Renal cortical epithelial cell (primary cell): ENCODE measurements at regions not wholly inside any gene's neighbourhood (a gene's known extent, or its start where the extent isn't known, plus 50 kb on each side); places are given as distances from the start of the nearest gene placed in this dataset.

Source experiments
- DNase-seq: peaks from one replicate; pipeline ENCODE4 v3.0.0-alpha.2; 2011; ENCODE audit warnings: low read depth

GRCh38 chr1:222911866-222912265 lies 97.0 kb downstream of the DISP1 start:
- peak; percentile 57 for DNase-seq

GRCh38 chr1:222912730-222913129 lies 97.9 kb downstream of the DISP1 start:
- DNase-seq: no peak

DNA sequence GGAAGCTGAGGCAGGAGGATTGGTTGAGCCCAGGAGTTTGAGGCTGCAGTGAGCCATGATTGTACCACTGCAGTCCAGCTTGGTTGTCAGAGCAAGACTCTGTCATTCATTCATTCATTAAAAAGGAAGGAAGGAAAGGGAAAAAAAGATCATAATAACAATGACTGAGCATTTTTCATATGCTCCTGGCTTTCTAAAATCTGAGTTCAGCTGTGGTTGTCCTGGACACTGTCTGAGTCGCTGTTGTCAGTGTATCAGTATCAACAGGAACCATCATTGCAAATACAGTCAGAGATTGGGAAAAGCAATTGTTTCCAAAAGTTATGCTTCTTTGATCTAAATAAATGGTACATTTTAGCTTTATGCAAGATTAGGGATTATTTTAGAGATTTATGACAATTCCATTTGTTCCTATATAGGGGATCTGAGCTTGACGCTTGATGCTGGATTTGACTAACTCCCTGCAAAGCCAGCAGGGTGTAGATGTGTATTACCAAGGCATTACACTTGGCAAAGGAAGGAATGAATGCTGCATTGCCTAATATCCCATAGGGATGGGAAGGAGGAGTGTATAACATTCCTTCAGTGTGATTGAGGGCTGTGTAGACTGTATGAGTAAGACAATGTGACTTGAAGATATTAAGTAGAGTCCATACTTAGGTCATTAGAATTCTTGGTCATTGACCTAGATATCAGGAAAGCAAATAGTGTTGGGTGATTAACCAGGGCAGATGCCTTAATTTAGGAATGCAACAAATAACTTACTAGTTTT lies 100.2 kb downstream of the DISP1 start:
- DNase-seq: peak; percentile 78

DNA sequence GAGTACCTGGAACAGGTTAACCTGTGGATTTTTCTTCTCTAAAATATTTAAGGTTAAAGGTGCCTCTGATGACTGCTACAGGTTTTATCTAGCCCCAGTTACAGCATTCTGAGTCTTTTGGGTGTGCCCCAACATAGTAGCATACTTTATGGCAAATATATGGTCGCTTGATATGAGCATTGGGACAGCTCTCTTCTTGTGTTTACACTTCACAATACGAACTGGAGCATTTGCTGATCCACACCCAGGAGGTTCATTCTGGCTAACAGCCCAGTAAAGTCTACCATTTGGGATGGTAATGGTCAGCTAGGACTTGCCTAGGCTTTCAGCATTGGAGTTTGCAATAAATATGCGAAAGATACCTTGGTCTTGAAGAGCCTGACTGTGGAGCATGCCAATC lies 101.3 kb downstream of the DISP1 start:
- no peak for DNase-seq

DNA sequence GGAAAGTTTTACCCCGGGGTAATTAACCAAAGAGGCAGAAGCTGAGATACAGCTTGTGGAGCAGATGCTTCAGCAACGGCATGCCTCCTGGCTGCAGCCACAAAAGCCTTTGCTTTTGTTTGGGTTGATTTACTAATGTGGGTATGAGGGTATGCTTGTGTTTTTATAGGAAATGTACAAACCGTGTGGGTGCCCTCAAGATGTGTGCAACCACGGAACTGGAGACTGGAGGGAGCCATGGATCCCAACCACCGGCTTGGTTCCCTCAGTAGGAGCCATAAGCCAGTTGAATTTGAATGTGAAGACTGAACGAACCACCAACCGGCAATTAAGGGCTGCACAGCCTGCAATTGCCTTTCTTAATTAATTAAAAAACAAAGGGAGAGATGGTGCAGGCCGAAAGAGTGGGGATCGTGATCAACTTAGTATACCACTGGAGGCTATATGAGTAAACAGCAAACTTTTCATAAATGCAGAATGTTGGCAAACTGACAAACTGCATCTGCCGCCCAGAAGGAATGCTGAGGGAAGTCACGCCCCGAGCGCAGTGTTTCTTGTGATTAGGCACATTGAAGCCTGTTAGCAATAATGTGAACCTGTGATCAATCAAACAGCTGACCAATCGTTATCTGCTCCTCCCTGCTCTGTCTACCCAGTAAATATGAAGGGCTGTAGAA lies 104.1 kb downstream of the DISP1 start:
- DNase-seq: no peak

DNA sequence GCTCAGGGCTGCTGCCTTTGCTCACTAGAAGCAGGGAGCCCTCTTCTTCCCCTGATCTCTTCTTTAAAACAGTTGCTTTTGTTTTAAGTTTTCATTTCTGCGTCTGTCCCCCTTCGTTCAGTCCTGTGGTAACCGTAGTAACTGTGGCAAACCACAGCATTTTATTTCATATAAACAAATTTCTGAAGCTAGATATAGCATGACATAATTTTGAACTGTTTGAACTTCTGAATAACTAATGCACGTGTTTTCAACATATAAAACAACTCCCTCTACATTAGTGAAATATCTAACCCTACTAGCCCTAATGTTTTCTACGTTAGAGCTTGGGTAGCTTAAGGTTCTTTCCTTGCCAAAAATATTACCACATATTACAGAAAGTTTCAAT lies 104.6 kb downstream of the DISP1 start:
- no peak for DNase-seq

DNA sequence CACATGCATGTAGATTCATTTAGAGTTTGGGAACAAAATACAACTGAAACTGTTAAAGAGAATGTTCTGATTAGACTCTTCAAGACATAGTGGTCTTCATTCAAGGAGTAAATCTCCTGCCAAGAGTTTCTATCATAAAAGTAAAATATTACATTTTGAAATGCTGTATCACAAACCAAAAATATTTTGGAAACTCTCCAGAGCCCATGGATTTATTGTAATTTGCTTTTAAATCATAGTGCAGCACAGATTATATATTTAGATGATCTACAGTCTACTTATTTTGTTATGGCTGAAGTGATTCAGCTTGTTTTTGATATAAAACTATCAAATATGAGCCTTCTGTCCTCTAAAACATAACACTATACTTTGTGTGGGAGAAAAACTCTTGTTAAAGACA lies 105.3 kb downstream of the DISP1 start:
- no peak for DNase-seq

GRCh38 chr1:222921945-222922344 lies 107.1 kb downstream of the DISP1 start:
- no peak for DNase-seq

DNA sequence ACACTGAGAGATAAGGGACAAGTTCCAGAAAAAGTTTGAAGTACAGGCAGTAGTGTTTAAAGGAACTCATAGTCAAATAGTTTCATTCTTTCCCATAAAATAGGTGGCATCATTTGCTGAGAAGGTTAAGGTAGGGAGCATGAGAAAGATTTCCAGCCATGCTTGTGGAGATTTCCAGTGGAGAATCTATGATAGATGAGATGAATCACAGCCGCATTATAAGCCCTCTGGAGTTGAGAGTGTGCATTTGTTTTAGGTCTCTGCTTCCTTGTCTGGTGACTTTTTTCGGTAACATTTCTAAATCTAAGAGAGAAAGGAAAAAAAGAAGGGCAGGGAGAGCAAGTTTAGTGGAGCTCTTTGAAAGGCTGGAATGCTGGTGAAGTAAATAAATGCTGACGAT lies 108.7 kb downstream of the DISP1 start:
- DNase-seq: no peak

- DNase-seq: no peak
Measured at GRCh38 chr1:222924136-222924706, 109.4 kb downstream of the DISP1 start.

DNA sequence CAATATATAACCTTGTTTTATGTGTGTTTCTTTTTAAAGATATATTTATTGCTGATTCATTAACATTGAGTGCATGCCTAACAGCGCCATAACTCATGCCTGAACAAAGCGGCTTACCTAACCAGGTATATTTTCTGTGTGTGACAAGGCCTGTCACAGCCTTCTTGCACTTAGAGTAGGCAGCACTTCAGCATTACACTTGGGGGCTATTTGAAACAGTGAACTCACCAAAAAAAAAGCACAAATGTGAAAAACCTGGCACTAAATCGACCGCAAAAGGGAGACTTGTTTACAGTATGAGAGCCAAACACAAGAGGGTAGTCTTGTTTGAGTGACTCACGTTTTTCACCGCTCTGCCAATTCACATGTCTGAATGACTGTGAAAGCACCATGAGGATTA lies 111.7 kb downstream of the DISP1 start:
- DNase-seq: peak; percentile 67

DNA sequence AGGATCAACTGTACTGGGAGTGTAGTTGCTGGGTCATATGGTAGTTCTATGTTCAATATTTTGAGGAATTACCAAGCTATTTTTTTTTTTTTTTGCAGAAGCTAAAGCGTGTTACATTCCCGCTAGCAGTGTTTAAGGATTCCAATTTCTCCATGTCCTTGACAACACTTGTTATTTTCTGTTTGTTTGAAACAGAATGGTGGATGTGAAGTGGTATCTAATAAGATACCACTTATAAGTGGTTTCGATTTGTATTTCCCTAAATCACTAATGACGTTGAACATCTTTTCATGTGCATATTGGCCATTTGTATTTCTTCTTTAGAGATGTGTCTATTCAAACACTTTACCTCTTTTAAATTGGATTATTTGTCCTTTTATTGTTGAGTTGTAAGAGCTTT lies 112.2 kb downstream of the DISP1 start:
- DNase-seq: no peak

GRCh38 chr1:222928212-222928611 lies 113.4 kb downstream of the DISP1 start:
- DNase-seq: peak; percentile 77

- no peak for DNase-seq
Measured at GRCh38 chr1:222930070-222930469, 115.2 kb downstream of the DISP1 start.

- no peak for DNase-seq
Measured at GRCh38 chr1:222931023-222931422, 116.2 kb downstream of the DISP1 start.

GRCh38 chr1:222933273-222933672 lies 118.4 kb downstream of the DISP1 start:
- no peak for DNase-seq

DNA sequence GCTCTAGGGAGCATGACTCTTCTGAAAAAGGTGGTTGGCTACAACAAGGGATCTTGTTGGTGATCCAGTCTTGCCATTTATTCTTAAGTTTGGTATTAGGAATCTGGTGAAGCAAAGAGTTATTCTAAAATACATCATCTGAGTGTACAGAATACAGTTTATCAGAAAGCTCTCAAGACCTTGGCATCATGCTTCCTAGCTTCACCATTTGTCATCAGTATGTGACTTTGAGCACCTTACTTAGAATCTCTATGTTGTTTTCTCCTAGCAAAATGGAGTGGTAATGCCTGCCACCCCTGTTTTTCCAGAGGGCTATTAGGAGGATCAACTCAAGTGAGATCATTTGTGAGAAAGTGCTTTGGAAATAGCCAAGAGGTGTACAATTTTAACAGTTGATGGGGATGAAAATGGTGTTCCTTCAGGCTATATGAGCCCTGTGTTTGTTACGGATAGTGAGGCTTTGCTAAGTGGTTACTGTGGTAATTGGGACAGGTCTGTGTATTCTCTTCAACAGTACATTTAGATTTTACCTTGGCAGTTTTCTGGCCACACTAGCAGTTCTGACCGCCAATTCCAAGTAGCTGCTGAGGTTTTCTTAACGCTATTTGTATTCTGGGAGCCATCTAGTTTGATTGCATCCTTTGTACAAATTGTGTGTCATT lies 120.5 kb downstream of the DISP1 start:
- DNase-seq: no peak

- no peak for DNase-seq
Measured at GRCh38 chr1:222936042-222936441, 121.2 kb downstream of the DISP1 start.

DNA sequence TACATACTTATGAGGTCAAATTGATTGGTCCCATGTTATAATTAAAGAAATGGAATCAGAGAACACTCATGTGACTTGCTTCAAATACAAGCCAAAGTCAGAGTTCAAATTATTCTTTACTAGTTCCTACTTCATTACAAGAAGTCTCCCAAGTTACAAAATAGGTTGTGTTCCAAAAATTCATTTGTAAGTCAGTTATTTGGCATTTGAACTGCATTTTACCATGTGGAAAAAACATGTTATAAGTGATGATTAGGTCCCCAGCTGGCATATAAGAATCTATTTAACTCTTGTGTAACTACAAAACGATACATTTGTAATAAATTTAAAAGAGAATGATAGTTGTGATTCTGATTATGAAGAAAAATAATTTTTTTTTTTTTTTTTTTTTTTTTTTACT lies 124.1 kb downstream of the DISP1 start:
- DNase-seq: no peak

DNA sequence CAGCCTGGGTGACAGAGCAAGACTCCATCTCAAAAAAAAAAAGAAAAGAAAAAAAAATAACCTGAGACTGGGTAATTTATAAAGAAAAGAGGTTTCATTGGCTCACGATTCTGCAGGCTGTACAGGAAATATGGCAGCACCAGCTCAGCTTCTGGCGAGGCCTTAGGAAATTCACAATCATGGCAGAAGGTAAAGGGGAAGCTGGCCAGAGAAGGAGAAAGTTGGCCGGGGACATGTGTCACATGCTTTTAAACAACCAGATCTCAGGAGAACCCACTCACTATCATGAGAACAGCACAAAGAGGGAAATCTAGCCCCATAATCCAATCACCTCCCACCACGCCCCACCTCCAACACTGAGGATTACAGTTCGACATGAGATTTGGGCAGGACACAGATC lies 125.3 kb downstream of the DISP1 start:
- DNase-seq: no peak

DNA sequence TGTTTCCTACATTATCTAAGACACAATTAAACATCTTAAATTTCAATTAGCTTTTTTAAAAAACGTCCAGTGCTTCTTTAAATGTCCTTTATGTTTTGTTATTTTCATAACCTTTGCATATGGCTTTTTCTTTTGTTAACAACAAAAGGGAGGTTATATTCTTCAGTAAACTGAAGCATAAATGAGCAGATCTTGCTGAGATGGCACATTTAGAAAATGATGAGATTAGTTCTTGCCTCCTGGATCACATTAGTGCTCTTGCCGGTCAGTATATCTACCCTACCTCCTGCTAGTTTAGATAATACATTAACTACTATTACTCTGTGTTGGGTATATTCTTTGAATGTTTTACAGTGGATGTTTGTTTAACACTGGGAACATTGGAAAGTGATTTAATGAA lies 126.1 kb downstream of the DISP1 start:
- no peak for DNase-seq

DNA sequence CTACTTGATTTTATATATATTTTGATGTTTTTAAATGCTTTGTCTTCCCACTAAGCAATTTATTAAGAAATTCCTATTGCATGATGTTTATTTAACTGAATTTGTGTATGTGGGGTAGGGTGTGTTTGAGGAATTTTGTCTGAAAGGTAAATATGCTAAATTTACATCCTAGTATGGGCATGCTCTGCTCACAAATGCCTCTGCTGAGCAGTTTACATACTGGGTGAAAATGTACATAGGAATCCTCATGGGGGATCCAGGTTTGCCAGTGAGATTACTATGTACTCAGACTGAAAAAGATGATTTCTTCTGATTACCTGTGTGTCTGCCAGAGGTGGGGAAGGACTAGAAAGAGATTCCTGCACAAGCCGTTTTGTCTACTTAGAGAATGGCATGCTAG lies 126.6 kb downstream of the DISP1 start:
- no peak for DNase-seq

- no peak for DNase-seq
Measured at GRCh38 chr1:222946436-222946835, 131.6 kb downstream of the DISP1 start.
